HG02943 (cell line): ENCODE measurements at regions not wholly inside any gene's neighbourhood (a gene's known extent, or its start where the extent isn't known, plus 50 kb on each side); places are given as distances from the start of the nearest gene placed in this dataset.
"Not testable (repeated sequence)": the region's sequence is repeated elsewhere in the genome, so short reads cannot be mapped to it uniquely, and the experiment has no call there.

Experiments used
- ATAC-seq: cut with Tn5 transposase; IDR thresholded peaks from one replicate; pipeline ENCODE4 v1.9.1; 2021; ENCODE audit warnings: mild to moderate bottlenecking, low read depth, moderate library complexity; ENCODE audit not compliant: unreplicated experiment

GRCh38 chr6:51285876-51286275, 467.2 kb downstream of the TFAP2B start:
- no peak for ATAC-seq

- ATAC-seq, result no peak
Measured at GRCh38 chr6:51289041-51289440, 470.4 kb downstream of the TFAP2B start.

GRCh38 chr6:51292659-51293058, 474.0 kb downstream of the TFAP2B start:
- no peak for ATAC-seq

- no peak for ATAC-seq
Measured at GRCh38 chr6:51299621-51300380, 481.1 kb downstream of the TFAP2B start.

- ATAC-seq, result no peak
Measured at GRCh38 chr6:51300510-51300909, 481.8 kb downstream of the TFAP2B start.

- ATAC-seq, result no peak
Measured at GRCh38 chr6:51301962-51302361, 483.3 kb downstream of the TFAP2B start.

- ATAC-seq, result no peak
Measured at GRCh38 chr6:51302431-51302830, 483.8 kb downstream of the TFAP2B start.

- ATAC-seq, result no peak
Measured at GRCh38 chr6:51303338-51303737, 484.7 kb downstream of the TFAP2B start.

- ATAC-seq, result no peak
Measured at GRCh38 chr6:51314965-51315364, 496.3 kb downstream of the TFAP2B start.

- ATAC-seq, result no peak
Measured at GRCh38 chr6:51318674-51319073, 500.0 kb downstream of the TFAP2B start.

- not testable (repeated sequence) for ATAC-seq
Measured at GRCh38 chr6:51321477-51321876, 502.8 kb downstream of the TFAP2B start.

- ATAC-seq, result no peak
Measured at GRCh38 chr6:51322505-51322904, 503.8 kb downstream of the TFAP2B start.

- no peak for ATAC-seq
Measured at GRCh38 chr6:51323056-51323455, 504.4 kb downstream of the TFAP2B start.

- ATAC-seq, result no peak
Measured at GRCh38 chr6:51330971-51331370, 512.3 kb downstream of the TFAP2B start.

- ATAC-seq, result no peak
Measured at GRCh38 chr6:51335543-51335942, 516.9 kb downstream of the TFAP2B start.

- no peak for ATAC-seq
Measured at GRCh38 chr6:51336185-51336584, 517.5 kb downstream of the TFAP2B start.

- ATAC-seq, result no peak
Measured at GRCh38 chr6:51337277-51337676, 518.6 kb downstream of the TFAP2B start.

- no peak for ATAC-seq
Measured at GRCh38 chr6:51339108-51339507, 520.4 kb downstream of the TFAP2B start.

GRCh38 chr6:51339728-51340127, 521.1 kb downstream of the TFAP2B start:
- ATAC-seq, result no peak

GRCh38 chr6:51342393-51342792, 523.7 kb downstream of the TFAP2B start:
- ATAC-seq, result no peak

- ATAC-seq, result no peak
Measured at GRCh38 chr6:51349857-51350256, 531.2 kb downstream of the TFAP2B start.

GRCh38 chr6:51350308-51350904, 531.7 kb downstream of the TFAP2B start:
- ATAC-seq, result no peak
